ENCODE measurements at regions not wholly inside any gene's neighbourhood (a gene's known extent, or its start where the extent isn't known, plus 50 kb on each side); places are given as distances from the start of the nearest gene placed in this dataset.
A peak's percentile ranks its signal among the peaks of the same experiment; 100 is the strongest.

GRCh38 chr4:187544461-187545053 lies 451.0 kb upstream of the ZFP42 start:
- H3K9me2 ChIP-seq (replicated peaks; ENCODE audit: insufficient read depth), result no peaks in the 10 kb centered on the region
- no peak for TF ChIP-seq EZH2phosphoT487 (IDR thresholded peaks at IDR 0.05; ENCODE audit: low read depth, severe bottlenecking, unreplicated experiment)
- no peak for TF ChIP-seq CTCF (IDR thresholded peaks at IDR 0.05; ENCODE audit: poor library complexity)
- no peak for TF ChIP-seq EZH2 (IDR thresholded peaks at IDR 0.05; ENCODE audit: borderline replicate concordance)
- no peak overlapping the region for H3K4me3 ChIP-seq
- DNase-seq (ENCODE audit: low spot score), result no peak
- H4K20me1 ChIP-seq (ENCODE audit: insufficient read depth, poor library complexity, severe bottlenecking), result no peaks in the 10 kb centered on the region
- no peak overlapping the region for H2AFZ ChIP-seq
- H3K79me2 ChIP-seq, result no peaks in the 10 kb centered on the region
- WGBS (ENCODE audit: low lambda C conversion rate, missing lambda C conversion rate), result 85% methylated on average over 4 of the region's 4 CpGs
- H3K36me3 ChIP-seq (replicated peaks; ENCODE audit: insufficient read depth, low read depth), result no peaks in the 10 kb centered on the region
- no peaks in the 10 kb centered on the region for H3K9me3 ChIP-seq (ENCODE audit: low read depth)
- no peak overlapping the region for H3K4me2 ChIP-seq
- no peaks in the 10 kb centered on the region for H3K4me1 ChIP-seq (ENCODE audit: insufficient read depth)
- no peaks in the 10 kb centered on the region for H3K27me3 ChIP-seq
- H3K27ac ChIP-seq, result no peak overlapping the region

- H3K9me3 ChIP-seq (ENCODE audit: low read depth), result no peaks in the 10 kb centered on the region
- no peak overlapping the region for H3K4me3 ChIP-seq
- H3K9me2 ChIP-seq (replicated peaks; ENCODE audit: insufficient read depth), result no peaks in the 10 kb centered on the region
- H3K4me1 ChIP-seq (ENCODE audit: insufficient read depth), result no peaks in the 10 kb centered on the region
- no peaks in the 10 kb centered on the region for H3K36me3 ChIP-seq (replicated peaks; ENCODE audit: insufficient read depth, low read depth)
- H3K79me2 ChIP-seq, result no peaks in the 10 kb centered on the region
- TF ChIP-seq CTCF (IDR thresholded peaks at IDR 0.05; ENCODE audit: poor library complexity), result no peak
- no peak for TF ChIP-seq EZH2phosphoT487 (IDR thresholded peaks at IDR 0.05; ENCODE audit: low read depth, severe bottlenecking, unreplicated experiment)
- no peak for TF ChIP-seq EZH2 (IDR thresholded peaks at IDR 0.05; ENCODE audit: borderline replicate concordance)
- peak; percentile 39 for DNase-seq (ENCODE audit: low spot score)
- 33% methylated on average over 5 of the region's 5 CpGs for WGBS (ENCODE audit: low lambda C conversion rate, missing lambda C conversion rate)
- H2AFZ ChIP-seq, result no peak overlapping the region
- H4K20me1 ChIP-seq (ENCODE audit: insufficient read depth, poor library complexity, severe bottlenecking), result no peaks in the 10 kb centered on the region
- no peak overlapping the region for H3K27ac ChIP-seq
- H3K4me2 ChIP-seq, result peak overlapping the region; percentile 9
- H3K27me3 ChIP-seq, result no peaks in the 10 kb centered on the region
These were observed 448.3 kb upstream of the ZFP42 start for GRCh38 chr4:187547316-187547715.

GRCh38 chr4:187550256-187550950 lies 445.2 kb upstream of the ZFP42 start:
- Histone ChIP-seq H3K27me3 (no peaks in the 10 kb centered on the region), H3K79me2 (no peaks in the 10 kb centered on the region), H3K4me2 (no peak overlapping the region), H3K4me1 (ENCODE audit: insufficient read depth) (no peaks in the 10 kb centered on the region), H3K9me3 (ENCODE audit: low read depth) (no peaks in the 10 kb centered on the region), H3K36me3 (replicated peaks; ENCODE audit: insufficient read depth, low read depth) (no peaks in the 10 kb centered on the region), H3K9me2 (replicated peaks; ENCODE audit: insufficient read depth) (no peaks in the 10 kb centered on the region), H3K27ac (no peak overlapping the region), H3K4me3 (no peak overlapping the region), H2AFZ (no peak overlapping the region), H4K20me1 (ENCODE audit: insufficient read depth, poor library complexity, severe bottlenecking) (no peaks in the 10 kb centered on the region)
- TF ChIP-seq EZH2phosphoT487 (IDR thresholded peaks at IDR 0.05; ENCODE audit: low read depth, severe bottlenecking, unreplicated experiment) (no peak), EZH2 (IDR thresholded peaks at IDR 0.05; ENCODE audit: borderline replicate concordance) (no peak), CTCF (IDR thresholded peaks at IDR 0.05; ENCODE audit: poor library complexity) (no peak)
- WGBS (ENCODE audit: low lambda C conversion rate, missing lambda C conversion rate), result 91% methylated on average over 5 of the region's 5 CpGs
- no peak for DNase-seq (ENCODE audit: low spot score)

Measured in hepatocyte (in vitro differentiated cells).